K562 (cell line): ENCODE measurements at regions not wholly inside any gene's neighbourhood (a gene's known extent, or its start where the extent isn't known, plus 50 kb on each side); places are given as distances from the start of the nearest gene placed in this dataset.
"Not testable (repeated sequence)": the region's sequence is repeated elsewhere in the genome, so short reads cannot be mapped to it uniquely, and the experiment has no call there.

Experiments
- ASH1L ChIP-seq: fragments of 450-650 bp; IDR thresholded peaks from 2 replicates; pipeline ENCODE4 v1.6.1; 2018; ENCODE audit warnings: borderline replicate concordance, mild to moderate bottlenecking, low read depth; ENCODE audit not compliant: partially characterized antibody
- NFIC ChIP-seq: fragments of 450-650 bp; IDR thresholded peaks from 2 replicates; pipeline ENCODE4 v1.6.1; 2017; ENCODE audit warnings: mild to moderate bottlenecking, inconsistent platforms
- POLR2A ChIP-seq: fragments of 450-650 bp; conservative IDR thresholded peaks from 2 replicates; pipeline ENCODE4 v1.6.1; 2016
- USF2 ChIP-seq: sonication (generic); formaldehyde crosslinking; IDR thresholded peaks from 2 replicates; pipeline ENCODE4 v1.5.0; 2020; ENCODE audit warnings: missing genetic modification reagents
- YY1 ChIP-seq, 3 experiments: IDR thresholded peaks; 2 replicates each; pipeline ENCODE4 v1.6.1; 2011; ENCODE audit warnings: low read length in 2 of 3, mild to moderate bottlenecking in 2 of 3, moderate library complexity in 2 of 3, borderline replicate concordance in 1 of 3, control low read depth in 1 of 3, low read depth in 1 of 3; ENCODE audit not compliant: insufficient read depth in 3 of 3, insufficient replicate concordance in 2 of 3, control insufficient read depth in 1 of 3, insufficient read length in 1 of 3; ENCODE audit errors: extremely low read depth in 1 of 3
- ZNF408 ChIP-seq: fragments of 250-450 bp; sonication (Bioruptor Pico); IDR thresholded peaks from 2 replicates; pipeline ENCODE4 v1.4.0; 2020; ENCODE audit warnings: low read depth, mild to moderate bottlenecking, moderate library complexity
- TF ChIP-seq, protein P1 (sequence below), 2 experiments: IDR thresholded peaks; 2 replicates each; pipeline ENCODE4 v1.6.1; 2012; ENCODE audit warnings: improper control_type of control experiment in 2 of 2, low read depth in 2 of 2, low read length in 2 of 2, borderline replicate concordance in 1 of 2
- TF ChIP-seq, protein P2 (sequence below), 3 experiments: IDR thresholded peaks in 2 of 3; conservative IDR thresholded peaks in 1 of 3; 2 replicates each; pipeline ENCODE4 v1.5.1; 2011 to 2012; ENCODE audit warnings: low read length in 3 of 3, mild to moderate bottlenecking in 3 of 3, control low read depth in 2 of 3, improper control_type of control experiment in 1 of 3, inconsistent platforms in 1 of 3, low read depth in 1 of 3, mixed read lengths in 1 of 3, moderate library complexity in 1 of 3; ENCODE audit not compliant: insufficient read depth in 2 of 3

DNA sequence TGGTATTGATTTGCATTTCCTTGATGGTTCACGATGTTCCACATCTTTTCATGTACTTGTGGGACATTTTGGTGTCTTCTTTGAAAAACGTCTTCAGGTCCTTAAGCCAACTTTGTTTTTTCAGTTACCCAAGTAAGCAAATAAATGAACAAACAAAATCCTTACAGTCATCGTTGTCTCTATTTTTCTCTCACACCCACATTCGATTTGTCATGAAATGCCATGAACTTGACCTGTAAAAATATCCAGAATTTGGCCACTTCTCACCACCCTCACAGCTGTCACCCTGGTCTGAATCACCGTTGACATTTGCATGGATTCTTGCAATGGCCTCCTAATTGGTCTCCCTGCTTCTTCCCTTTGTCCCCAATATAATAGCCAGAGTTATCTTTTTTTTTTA is 109.5 kb upstream of the METTL14 start:
- TF ChIP-seq, protein P1, sequence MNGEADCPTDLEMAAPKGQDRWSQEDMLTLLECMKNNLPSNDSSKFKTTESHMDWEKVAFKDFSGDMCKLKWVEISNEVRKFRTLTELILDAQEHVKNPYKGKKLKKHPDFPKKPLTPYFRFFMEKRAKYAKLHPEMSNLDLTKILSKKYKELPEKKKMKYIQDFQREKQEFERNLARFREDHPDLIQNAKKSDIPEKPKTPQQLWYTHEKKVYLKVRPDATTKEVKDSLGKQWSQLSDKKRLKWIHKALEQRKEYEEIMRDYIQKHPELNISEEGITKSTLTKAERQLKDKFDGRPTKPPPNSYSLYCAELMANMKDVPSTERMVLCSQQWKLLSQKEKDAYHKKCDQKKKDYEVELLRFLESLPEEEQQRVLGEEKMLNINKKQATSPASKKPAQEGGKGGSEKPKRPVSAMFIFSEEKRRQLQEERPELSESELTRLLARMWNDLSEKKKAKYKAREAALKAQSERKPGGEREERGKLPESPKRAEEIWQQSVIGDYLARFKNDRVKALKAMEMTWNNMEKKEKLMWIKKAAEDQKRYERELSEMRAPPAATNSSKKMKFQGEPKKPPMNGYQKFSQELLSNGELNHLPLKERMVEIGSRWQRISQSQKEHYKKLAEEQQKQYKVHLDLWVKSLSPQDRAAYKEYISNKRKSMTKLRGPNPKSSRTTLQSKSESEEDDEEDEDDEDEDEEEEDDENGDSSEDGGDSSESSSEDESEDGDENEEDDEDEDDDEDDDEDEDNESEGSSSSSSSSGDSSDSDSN (IDR thresholded peaks at IDR 0.05; ENCODE audit: borderline replicate concordance in 1 of 2, low read depth in 2 of 2, low read length in 2 of 2): not testable (repeated sequence)
- TF ChIP-seq ZNF408; USF2 (CRISPR knock-in tag); NFIC; ASH1L; POLR2A; YY1 (IDR thresholded peaks at IDR 0.05; ENCODE audit: borderline replicate concordance in 1 of 3, control insufficient read depth in 1 of 3, extremely low read depth in 1 of 3, insufficient read depth in 3 of 3, insufficient read length in 1 of 3, insufficient replicate concordance in 2 of 3, low read depth in 1 of 3, low read length in 2 of 3): not testable (repeated sequence)
- TF ChIP-seq, protein P2, sequence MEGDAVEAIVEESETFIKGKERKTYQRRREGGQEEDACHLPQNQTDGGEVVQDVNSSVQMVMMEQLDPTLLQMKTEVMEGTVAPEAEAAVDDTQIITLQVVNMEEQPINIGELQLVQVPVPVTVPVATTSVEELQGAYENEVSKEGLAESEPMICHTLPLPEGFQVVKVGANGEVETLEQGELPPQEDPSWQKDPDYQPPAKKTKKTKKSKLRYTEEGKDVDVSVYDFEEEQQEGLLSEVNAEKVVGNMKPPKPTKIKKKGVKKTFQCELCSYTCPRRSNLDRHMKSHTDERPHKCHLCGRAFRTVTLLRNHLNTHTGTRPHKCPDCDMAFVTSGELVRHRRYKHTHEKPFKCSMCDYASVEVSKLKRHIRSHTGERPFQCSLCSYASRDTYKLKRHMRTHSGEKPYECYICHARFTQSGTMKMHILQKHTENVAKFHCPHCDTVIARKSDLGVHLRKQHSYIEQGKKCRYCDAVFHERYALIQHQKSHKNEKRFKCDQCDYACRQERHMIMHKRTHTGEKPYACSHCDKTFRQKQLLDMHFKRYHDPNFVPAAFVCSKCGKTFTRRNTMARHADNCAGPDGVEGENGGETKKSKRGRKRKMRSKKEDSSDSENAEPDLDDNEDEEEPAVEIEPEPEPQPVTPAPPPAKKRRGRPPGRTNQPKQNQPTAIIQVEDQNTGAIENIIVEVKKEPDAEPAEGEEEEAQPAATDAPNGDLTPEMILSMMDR (IDR thresholded peaks at IDR 0.05 in 2 of 3, conservative IDR thresholded peaks at IDR 0.05 in 1 of 3; ENCODE audit: insufficient read depth in 2 of 3, low read depth in 1 of 3, low read length in 3 of 3): not testable (repeated sequence)
